GM12864 (cell line): ENCODE measurements at regions not wholly inside any gene's neighbourhood (a gene's known extent, or its start where the extent isn't known, plus 50 kb on each side); places are given as distances from the start of the nearest gene placed in this dataset.

Experiments
- DNase-seq: peaks from one replicate; pipeline ENCODE4 v3.0.0-alpha.2; 2011; ENCODE audit warnings: low read depth
- H3K4me3 ChIP-seq: 2 replicates; pipeline ENCODE4 v1.5.1; 2011; ENCODE audit warnings: mild to moderate bottlenecking, low read depth, low read length, control low read depth
- CTCF ChIP-seq: IDR thresholded peaks from 2 replicates; pipeline ENCODE4 v1.5.1; 2011; ENCODE audit warnings: low read depth, mild to moderate bottlenecking, moderate library complexity, low read length, control low read depth, inconsistent platforms; ENCODE audit errors: missing control alignments

GRCh38 chr14:65263177-65263788, 149.2 kb upstream of the FUT8 start:
- H3K4me3 ChIP-seq = no peak overlapping the region
- no peak for TF ChIP-seq CTCF

GRCh38 chr14:65267856-65268255, 144.7 kb upstream of the FUT8 start:
- TF ChIP-seq CTCF = no peak
- no peak overlapping the region for H3K4me3 ChIP-seq
- no peak for DNase-seq

More at GRCh38 chr14:65263177-65263788, 149.2 kb upstream of the FUT8 start:
- DNase-seq = no peak

GRCh38 chr14:65268594-65268993, 143.9 kb upstream of the FUT8 start:
- no peak for DNase-seq
- TF ChIP-seq CTCF = no peak
- H3K4me3 ChIP-seq = no peak overlapping the region

- H3K4me3 ChIP-seq = no peak overlapping the region
- no peak for DNase-seq
- TF ChIP-seq CTCF = no peak
These were observed 142.8 kb upstream of the FUT8 start for GRCh38 chr14:65269732-65270131.

GRCh38 chr14:65277027-65277426, 135.5 kb upstream of the FUT8 start:
- DNase-seq = no peak
- H3K4me3 ChIP-seq = no peak overlapping the region
- no peak for TF ChIP-seq CTCF

- no peak for DNase-seq
- no peak for TF ChIP-seq CTCF
- no peak overlapping the region for H3K4me3 ChIP-seq
These were observed 134.8 kb upstream of the FUT8 start for GRCh38 chr14:65277580-65278270.

GRCh38 chr14:65278589-65278988, 133.9 kb upstream of the FUT8 start:
- H3K4me3 ChIP-seq = no peak overlapping the region
- no peak for TF ChIP-seq CTCF
- no peak for DNase-seq
